HG02798 (cell line): ENCODE measurements at regions not wholly inside any gene's neighbourhood (a gene's known extent, or its start where the extent isn't known, plus 50 kb on each side); places are given as distances from the start of the nearest gene placed in this dataset.
A peak's percentile ranks its signal among the peaks of the same experiment; 100 is the strongest.

Source experiments
- ATAC-seq: cut with Tn5 transposase; IDR thresholded peaks from one replicate; pipeline ENCODE4 v1.9.1; 2021; ENCODE audit warnings: mild to moderate bottlenecking; ENCODE audit not compliant: unreplicated experiment, poor library complexity

GRCh38 chr11:128057786-128058395 is 529.5 kb downstream of the ETS1 start:
- no peak for ATAC-seq

- no peak for ATAC-seq
Measured at GRCh38 chr11:128055576-128056217, 531.7 kb downstream of the ETS1 start.

- ATAC-seq, result peak; percentile 73
Measured at GRCh38 chr11:128053981-128054931, 533.1 kb downstream of the ETS1 start.

- ATAC-seq, result no peak
Measured at GRCh38 chr11:128052912-128053641, 534.3 kb downstream of the ETS1 start.

- ATAC-seq, result no peak
Measured at GRCh38 chr11:128048121-128048520, 539.2 kb downstream of the ETS1 start.

GRCh38 chr11:128047026-128047425 is 540.3 kb downstream of the ETS1 start:
- ATAC-seq, result no peak

- no peak for ATAC-seq
Measured at GRCh38 chr11:128046213-128046612, 541.1 kb downstream of the ETS1 start.

- ATAC-seq, result no peak
Measured at GRCh38 chr11:128045094-128045725, 542.1 kb downstream of the ETS1 start.

- no peak for ATAC-seq
Measured at GRCh38 chr11:128042290-128042751, 545.0 kb downstream of the ETS1 start.

- ATAC-seq, result no peak
Measured at GRCh38 chr11:128040603-128041002, 546.8 kb downstream of the ETS1 start.

- ATAC-seq, result peak; percentile 87
Measured at GRCh38 chr11:128039140-128040021, 548.0 kb downstream of the ETS1 start.

GRCh38 chr11:128036556-128037093 is 550.7 kb downstream of the ETS1 start:
- no peak for ATAC-seq

- ATAC-seq, result no peak
Measured at GRCh38 chr11:128036006-128036405, 551.4 kb downstream of the ETS1 start.

- ATAC-seq, result peak; percentile 86
Measured at GRCh38 chr11:128031538-128032134, 555.7 kb downstream of the ETS1 start.

- ATAC-seq, result no peak
Measured at GRCh38 chr11:128029219-128029722, 558.1 kb downstream of the ETS1 start.

- no peak for ATAC-seq
Measured at GRCh38 chr11:128026596-128026995, 560.8 kb downstream of the ETS1 start.

GRCh38 chr11:128022761-128023160 is 564.6 kb downstream of the ETS1 start:
- ATAC-seq, result no peak

GRCh38 chr11:128022007-128022368 is 565.4 kb downstream of the ETS1 start:
- ATAC-seq, result no peak
